Hypothalamus (tissue), 51 donors: ENCODE measurements at regions not wholly inside any gene's neighbourhood (a gene's known extent, or its start where the extent isn't known, plus 50 kb on each side); places are given as distances from the start of the nearest gene placed in this dataset.
"Not testable (repeated sequence)": the region's sequence is repeated elsewhere in the genome, so short reads cannot be mapped to it uniquely, and the experiment has no call there.

Experiments used
- DNase-seq, 51 donors: peaks; one replicate each; lab custom pipeline; 2025; lab: John Stamatoyannopoulos, UW

- not testable (repeated sequence) for DNase-seq
Measured at GRCh38 chr4:154907345-154908045, 126.4 kb downstream of the RBM46 start.

DNA sequence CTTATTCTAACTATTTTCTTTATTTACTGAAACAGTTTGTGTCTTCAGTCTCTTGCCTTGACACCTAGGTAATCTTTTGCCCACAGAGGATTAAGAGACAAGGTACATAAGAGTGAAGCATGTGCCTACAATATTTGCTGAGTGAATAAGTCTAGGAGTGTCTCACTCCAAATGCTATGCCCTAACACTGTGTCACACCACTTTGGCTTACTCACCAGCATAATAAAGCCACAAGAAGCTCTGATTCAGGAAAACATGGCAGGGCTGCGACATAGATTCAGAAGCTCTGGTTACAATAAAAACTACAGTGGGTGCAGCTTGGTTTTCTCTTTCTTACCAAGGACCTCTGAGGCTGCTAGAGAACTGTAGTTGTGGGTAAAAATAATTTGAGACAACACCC is 127.1 kb downstream of the RBM46 start:
- DNase-seq = no peak

GRCh38 chr4:154911097-154911496 is 130.0 kb downstream of the RBM46 start:
- DNase-seq = no peak

DNA sequence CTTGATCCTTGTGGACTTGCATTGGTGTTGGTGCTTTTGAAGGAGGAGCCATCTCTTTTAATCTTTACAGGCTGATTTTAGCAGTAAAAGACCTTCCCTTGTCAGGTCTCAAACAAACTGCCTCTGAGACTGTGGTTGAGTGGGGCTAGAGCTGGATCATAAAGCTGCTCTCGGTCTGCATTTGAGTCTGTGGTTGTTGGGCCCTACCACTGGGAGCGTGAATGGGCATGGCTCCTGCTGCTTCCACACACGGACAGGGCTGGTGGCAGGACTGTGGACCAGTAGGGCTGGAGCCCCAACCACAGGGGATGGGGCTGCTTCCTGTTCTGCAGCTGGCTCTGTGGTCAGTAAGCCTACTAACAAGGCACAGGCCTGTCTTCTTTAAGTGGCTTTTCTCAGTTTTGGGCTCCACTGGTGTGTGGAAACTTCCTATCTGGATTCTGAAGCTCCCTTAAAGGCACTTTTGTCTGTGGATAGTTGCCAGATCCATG is 130.6 kb downstream of the RBM46 start:
- DNase-seq = no peak

DNA sequence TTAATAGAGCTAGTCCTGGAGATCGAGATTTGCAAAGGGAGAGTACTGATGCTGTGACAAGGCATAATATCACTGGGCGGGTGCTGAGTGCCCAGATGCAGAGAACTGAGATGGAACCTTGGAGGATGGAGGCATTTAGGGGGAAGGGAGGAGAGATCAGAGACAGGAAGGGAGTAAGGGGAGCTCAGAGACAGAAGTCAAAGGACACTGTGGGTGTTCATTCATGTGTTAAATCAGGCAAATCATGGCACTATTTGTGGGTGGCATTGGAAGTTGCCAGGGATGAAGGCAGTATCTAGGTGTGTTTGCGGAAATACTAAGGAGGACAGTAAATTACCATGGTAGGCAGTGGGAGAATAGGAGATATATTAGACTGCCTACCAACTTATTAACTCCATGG is 135.0 kb downstream of the RBM46 start:
- DNase-seq = no peak

DNA sequence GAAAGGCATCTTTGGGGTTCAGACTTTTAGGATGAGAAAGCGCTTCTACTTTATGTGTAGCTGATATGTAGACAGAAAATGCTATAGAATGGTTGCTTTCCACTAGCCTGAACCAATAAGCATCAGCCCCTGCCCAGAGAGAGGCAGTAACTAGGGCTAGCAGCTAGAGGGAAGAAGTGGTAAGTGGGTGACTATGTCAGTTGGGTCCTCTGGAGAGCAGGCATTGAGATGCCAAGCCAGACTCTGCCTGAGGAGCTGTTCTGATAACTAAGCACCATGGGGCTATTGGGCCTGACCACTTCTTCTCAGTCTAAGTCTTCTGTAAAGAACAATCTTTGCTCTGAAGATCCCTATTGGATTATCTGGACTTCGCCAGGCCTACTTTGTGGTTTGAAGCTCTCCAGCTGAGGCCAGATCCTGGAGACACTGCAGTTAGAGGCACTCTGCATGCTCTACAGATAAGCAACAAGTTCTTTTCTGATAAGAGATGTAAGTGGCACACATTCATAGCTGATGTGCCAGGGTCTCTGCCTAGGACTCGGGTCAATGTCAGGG is 146.1 kb downstream of the RBM46 start:
- no peak for DNase-seq

- peak in 2 of 51 donors; percentile 1 to 3 for DNase-seq
Measured at GRCh38 chr4:154928640-154929257, 147.7 kb downstream of the RBM46 start.

DNA sequence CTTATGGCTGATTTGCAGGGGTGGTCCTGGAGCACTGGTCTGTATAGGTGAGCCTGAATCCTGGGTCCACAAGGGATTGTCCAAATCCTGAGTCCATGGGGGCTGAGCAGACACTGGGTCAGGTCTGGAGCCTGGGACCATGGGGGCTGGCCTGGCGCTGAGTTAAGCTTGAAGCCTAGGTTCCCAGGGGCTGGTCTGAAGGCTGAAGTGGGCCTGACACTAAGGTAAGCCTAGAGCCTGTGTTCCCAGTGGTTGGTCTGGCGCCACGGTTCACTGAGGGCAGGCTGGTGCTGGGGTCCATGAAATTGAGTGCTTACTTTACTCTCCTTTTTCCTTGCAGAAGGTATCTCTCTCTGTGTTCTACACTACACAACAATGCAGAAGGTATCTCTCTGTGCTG is 155.8 kb downstream of the RBM46 start:
- DNase-seq = no peak

DNA sequence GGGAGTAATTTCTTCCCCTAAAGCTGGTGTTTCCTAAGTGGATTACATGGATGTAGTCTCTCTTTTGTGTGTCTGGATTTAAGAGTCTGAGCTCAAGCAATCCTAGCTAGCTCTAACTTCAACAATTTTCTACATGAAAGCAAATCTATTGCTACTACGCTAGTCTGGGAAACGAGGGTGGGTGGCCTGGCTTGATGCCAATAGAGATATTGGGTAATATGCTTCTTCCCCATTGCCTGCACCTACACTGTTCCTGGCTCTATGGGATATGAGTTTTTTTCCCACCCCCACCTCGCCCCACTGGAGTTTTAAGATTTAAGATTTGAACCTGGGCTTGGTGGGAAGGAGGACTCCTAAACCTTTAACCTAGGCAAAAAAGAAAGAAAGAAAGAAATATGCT is 158.8 kb downstream of the RBM46 start:
- no peak for DNase-seq

DNA sequence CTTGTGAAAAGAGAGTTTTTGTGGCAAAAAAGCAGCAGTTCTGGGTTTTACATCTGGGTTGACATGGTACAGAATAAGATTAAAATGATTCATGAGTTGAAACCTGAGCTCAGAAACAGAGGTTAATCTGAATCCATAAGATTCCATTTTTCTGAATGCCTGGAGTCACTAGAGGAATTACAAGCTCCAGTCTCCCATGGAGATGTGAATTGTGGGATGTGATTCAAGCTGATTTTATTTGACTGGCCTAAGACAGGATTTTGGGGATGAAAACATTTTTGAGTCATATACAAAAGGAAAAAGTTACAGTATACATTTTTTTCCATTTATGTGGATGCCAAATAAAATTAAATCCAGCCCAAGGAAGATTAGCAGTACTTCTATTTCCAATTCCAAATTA is 161.1 kb downstream of the RBM46 start:
- no peak for DNase-seq

DNA sequence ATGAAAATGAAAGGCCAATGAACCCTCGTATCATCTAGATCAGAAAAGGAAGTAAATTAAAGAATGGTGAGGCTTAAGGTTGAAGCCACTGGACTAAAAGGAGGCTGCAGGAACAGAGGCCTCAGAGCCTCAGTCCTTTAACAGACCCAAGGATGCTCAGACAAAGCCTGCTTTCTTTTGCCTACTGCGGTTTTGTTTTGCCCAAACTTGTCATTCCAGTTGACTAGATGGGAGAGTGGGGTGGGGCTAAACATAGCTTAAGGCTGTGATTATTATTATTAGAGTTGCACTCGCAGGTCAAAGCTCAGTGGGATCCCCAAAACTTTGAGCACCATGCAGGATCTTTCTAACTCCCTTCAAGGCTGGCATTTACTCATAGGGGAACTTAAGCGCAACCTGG is 163.9 kb downstream of the RBM46 start:
- DNase-seq = no peak

DNA sequence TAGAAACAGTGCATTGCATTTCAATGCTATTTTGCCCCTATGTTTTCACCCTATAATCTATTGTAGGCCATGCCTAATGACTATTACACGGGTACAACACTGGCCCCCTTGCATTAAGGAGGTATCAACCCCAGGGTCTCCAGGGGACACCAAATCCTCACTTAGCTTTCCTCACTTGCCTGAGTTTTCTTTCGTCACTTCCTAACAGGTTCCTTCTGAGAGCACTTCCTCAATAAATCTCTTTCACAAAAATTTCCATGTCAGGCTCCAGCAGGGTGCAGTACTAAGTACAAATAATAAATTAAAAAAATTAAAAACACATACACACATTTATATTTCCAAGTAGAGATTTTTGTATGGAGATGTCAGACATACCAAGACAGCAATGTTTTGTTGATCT is 165.0 kb downstream of the RBM46 start:
- DNase-seq = no peak

DNA sequence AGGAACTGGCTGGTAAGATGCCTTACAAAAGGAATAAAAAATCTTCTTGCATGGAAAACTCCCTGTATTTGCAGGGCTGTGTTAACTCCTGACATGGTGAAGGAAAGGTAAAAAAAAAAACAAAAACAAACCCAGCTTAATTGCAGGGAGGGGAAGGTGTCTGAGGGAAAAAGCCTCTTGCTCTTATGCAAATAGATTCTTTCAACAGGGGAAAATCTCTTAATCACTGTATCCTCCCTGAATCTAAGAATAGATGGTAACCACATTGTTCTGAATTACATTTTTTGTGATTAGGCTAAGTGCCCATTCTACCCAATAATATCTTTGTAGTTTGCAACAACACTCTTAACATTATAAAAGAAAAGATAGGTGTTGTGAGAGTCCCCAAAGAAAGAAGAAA is 172.6 kb downstream of the RBM46 start:
- no peak for DNase-seq

DNA sequence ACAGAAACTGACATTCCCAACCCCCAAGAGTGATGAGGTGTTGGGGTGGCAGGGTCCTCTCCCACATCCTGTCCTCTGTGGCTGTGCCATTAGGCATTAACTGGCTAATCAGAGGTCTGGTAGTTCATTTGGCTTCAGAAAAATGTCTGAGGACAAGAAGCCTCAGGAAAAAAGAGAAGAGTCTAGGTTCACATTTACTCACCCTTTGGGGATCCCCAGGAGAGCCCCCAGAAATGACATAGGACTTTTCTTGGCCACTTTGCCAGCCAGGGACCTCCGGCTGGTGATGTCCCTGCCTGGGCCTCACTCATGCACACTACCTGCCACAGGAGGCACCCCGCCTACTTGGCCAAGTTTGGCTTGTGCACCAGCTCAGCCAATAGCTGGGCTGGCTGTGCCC is 173.0 kb downstream of the RBM46 start:
- no peak for DNase-seq

DNA sequence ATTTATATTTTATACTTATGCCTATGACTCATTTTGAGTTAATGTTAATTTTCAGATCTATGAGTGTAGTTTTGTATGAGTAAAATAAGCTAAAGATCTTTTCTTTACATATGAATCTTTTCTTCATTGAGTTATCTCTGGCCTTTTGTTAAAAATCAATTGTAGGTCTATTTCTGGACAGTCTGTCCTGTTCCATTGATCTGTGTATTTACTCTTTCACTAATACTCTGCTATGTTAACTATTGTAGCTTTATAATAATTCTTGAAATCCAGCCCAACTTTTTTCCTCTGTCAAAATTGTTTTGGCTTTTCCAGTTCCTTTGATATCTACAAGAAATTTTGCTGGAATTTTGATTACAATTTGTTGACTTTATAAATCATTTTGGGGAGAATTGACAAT is 177.0 kb downstream of the RBM46 start:
- no peak for DNase-seq

DNA sequence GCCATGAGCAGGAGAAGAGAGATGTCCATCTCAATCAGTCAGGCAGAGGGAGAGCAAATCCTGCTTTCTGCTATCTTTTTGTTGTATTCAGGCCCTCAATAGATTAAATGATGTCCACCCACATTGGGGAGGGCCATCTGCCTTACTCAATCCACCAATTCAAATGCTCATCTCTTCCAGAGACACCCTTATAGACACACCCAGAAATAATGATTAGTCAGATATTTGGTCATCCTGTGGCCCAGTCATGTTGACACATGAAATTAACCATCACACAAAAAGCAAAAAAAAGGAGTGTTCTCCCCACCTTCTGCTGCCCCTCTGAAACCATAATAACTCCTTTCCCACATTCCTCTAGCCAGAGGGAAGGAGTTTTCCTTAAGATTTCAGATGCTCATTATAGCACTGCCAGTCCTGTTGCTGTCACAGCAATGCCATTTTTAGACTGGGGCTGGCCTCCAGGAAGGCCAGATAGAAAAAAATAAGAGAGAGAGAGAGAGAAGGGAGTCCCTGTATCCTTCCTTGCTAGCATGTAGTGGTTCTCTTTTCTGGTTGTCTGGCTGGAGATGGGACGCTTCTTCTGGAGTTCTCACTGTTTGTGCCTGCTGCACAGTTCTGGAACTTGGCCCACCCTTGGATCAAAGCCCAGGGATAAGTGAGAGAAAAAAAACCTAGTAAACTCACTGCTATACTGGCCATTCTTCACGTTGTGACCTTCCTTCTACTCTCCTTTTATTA is 177.7 kb downstream of the RBM46 start:
- peak in 15 of 51 donors; percentile 0 to 24 (median 9) for DNase-seq

DNA sequence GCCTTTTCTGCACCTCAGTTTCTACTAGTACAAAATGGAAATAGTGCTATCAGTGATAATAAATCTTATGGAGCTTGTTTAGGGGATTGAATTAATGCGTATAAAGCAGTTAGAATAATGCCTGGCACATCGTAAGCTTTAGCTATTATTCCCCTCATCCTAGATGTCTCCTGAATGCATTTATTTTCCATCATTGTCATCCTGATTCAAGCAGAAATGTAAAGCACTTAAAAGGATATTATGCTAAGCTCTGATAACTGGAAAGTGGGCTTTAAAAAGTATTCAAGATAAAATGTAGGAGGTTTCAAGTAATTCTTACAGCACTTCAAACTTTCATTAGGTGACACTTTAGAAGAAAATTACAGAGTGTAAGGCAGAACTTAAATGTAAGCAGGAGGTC is 178.7 kb downstream of the RBM46 start:
- DNase-seq = no peak

DNA sequence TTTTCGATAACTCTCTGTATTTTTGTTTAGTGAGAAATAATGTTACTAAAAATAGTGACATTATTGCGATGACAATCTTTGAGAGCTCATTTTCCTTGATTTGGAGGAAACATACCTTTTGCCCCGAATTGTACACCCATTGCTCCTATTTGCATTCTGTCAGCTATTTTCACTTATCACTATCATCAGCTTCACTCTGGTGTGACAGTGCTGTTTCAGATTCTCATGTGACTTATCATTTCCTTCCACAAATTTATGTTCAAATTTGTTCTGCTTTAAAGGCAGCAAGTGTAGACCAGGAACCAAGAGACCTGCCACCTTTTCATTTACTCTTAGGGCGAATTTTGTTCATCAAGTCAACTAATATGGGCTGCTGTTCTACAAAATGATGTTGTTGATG is 179.4 kb downstream of the RBM46 start:
- DNase-seq = no peak

GRCh38 chr4:154961263-154961662 is 180.2 kb downstream of the RBM46 start:
- DNase-seq = no peak

DNA sequence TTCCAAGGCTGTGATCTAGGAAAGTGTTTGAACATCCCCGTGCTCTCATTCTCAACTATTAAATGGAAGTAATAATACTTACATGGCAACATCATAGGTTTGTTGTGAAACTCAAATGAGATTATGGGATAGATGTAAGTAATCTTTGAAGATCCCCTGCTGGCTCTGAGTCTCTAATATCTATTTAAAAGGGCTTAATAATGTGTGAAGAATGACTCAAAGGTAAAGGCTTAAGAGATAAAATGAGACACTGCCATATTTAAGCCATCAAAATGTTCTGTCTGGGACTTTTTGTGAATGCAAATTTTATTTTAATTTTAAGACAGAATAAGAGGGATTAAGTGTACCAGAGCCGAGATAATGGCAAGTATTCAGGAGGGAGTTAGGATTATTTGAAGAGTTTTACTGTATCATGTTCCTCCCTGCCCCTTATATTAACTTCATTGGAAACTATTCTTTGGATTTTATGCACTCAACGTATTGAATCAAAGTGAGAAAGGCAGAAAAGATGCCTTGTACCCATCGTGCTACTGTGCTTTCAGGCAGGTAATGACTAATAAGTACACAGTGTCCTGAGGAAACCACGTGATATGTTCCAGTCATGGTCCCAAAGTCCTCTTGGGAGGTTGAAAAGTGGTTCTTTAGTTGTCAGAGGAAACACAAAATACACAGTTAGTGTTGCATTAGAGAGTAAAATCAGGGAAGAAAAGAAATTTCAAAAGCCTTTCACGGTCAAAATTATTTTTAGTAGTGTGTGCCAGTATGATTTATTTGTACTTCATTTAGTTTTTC is 192.4 kb downstream of the RBM46 start:
- DNase-seq = no peak

GRCh38 chr4:154977228-154977627 is 196.2 kb downstream of the RBM46 start:
- no peak for DNase-seq
